ENCODE measurements at regions not wholly inside any gene's neighbourhood (a gene's known extent, or its start where the extent isn't known, plus 50 kb on each side); places are given as distances from the start of the nearest gene placed in this dataset.

- TF ChIP-seq CTCF (IDR thresholded peaks at IDR 0.05): no peak
- no peak for TF ChIP-seq POLR2A (IDR thresholded peaks at IDR 0.05)
Observed at GRCh38 chr11:119863851-119864601, 135.0 kb upstream of the NECTIN1 start.
